PFSK-1 (cell line): ENCODE measurements at regions not wholly inside any gene's neighbourhood (a gene's known extent, or its start where the extent isn't known, plus 50 kb on each side); places are given as distances from the start of the nearest gene placed in this dataset.

Source experiments
- POLR2AphosphoS5 ChIP-seq: IDR thresholded peaks from 2 replicates; pipeline ENCODE4 v1.6.1; 2012; ENCODE audit warnings: low read depth, mild to moderate bottlenecking, control low read depth, low read length, moderate library complexity
- TAF1 ChIP-seq: IDR thresholded peaks from 2 replicates; pipeline ENCODE4 v1.6.1; 2012; ENCODE audit warnings: low read length, control low read depth, borderline replicate concordance; ENCODE audit not compliant: insufficient read depth

- TF ChIP-seq POLR2AphosphoS5 (no peak), TAF1 (no peak)
These were observed 66.0 kb upstream of the RNU6ATAC start for GRCh38 chr9:134230092-134230941.
